ENCODE measurements at regions not wholly inside any gene's neighbourhood (a gene's known extent, or its start where the extent isn't known, plus 50 kb on each side); places are given as distances from the start of the nearest gene placed in this dataset.

DNA sequence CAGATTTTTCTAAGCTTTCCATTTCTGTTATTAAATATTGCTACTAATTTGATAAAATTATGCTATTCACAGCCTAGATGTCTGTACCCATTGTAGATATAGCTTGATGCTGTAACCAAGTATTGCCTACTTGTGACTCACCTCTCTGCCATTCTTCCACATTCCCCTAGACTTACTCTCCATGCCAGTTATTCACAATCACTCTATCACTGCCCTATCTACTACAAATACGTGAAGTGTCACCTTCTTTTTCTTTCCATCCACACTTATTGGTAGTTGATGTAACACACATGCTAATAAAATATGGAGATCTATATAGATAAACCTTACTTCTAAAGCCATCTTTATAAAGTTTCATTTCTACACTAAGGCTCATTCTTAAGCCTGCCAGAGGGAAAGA lies 179.4 kb upstream of the PACRGL start:
- Histone ChIP-seq H3K27me3 (no peaks in the 10 kb centered on the region), H3K9me3 (ENCODE audit: low read depth) (no peaks in the 10 kb centered on the region)

DNA sequence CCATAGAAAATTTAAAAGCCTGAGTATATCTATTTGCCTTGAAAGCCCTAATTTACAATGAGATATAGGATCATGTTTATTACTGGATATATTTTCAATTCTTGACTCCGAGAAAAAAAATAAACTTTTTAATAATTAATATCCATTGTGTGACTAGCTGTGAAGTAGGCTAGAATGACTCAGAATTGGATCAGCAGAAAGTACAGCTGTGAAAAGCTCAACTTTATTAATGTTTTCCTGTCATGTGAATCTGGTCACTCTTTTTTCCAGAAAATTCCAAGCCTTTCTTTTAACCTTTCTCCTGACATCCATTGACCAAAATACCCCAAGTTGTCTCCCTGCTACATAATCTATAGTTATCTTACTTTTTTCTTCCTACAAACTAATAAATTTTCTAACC lies 171.8 kb upstream of the PACRGL start:
- Histone ChIP-seq H3K27me3 (no peaks in the 10 kb centered on the region), H3K36me3 (peaks cover 69% of the 10 kb centered on the region), H3K4me1 (ENCODE audit: low read depth) (no peaks in the 10 kb centered on the region), H3K9me3 (ENCODE audit: low read depth) (no peaks in the 10 kb centered on the region), H3K4me3 (no peak overlapping the region), H3K27ac (no peak overlapping the region)
- TF ChIP-seq, protein P1, sequence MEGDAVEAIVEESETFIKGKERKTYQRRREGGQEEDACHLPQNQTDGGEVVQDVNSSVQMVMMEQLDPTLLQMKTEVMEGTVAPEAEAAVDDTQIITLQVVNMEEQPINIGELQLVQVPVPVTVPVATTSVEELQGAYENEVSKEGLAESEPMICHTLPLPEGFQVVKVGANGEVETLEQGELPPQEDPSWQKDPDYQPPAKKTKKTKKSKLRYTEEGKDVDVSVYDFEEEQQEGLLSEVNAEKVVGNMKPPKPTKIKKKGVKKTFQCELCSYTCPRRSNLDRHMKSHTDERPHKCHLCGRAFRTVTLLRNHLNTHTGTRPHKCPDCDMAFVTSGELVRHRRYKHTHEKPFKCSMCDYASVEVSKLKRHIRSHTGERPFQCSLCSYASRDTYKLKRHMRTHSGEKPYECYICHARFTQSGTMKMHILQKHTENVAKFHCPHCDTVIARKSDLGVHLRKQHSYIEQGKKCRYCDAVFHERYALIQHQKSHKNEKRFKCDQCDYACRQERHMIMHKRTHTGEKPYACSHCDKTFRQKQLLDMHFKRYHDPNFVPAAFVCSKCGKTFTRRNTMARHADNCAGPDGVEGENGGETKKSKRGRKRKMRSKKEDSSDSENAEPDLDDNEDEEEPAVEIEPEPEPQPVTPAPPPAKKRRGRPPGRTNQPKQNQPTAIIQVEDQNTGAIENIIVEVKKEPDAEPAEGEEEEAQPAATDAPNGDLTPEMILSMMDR (IDR thresholded peaks at IDR 0.05; ENCODE audit: low read depth, low read length): no peak
- no peak for DNase-seq (ENCODE audit: low read depth in 1 of 2, low spot score in 1 of 2)

More for the DNA sequence above, 179.4 kb upstream of the PACRGL start:
- peak overlapping the region; percentile 20 for H3K27ac ChIP-seq
- TF ChIP-seq, protein P1 (IDR thresholded peaks at IDR 0.05; ENCODE audit: low read depth, low read length): no peak
- peak in 1 of 2 donors; percentile 38 for DNase-seq (ENCODE audit: low read depth in 1 of 2, low spot score in 1 of 2)
- H3K4me1 ChIP-seq (ENCODE audit: low read depth): no peaks in the 10 kb centered on the region
- no peak overlapping the region for H3K4me3 ChIP-seq
- H3K36me3 ChIP-seq: peaks cover 34% of the 10 kb centered on the region

DNA sequence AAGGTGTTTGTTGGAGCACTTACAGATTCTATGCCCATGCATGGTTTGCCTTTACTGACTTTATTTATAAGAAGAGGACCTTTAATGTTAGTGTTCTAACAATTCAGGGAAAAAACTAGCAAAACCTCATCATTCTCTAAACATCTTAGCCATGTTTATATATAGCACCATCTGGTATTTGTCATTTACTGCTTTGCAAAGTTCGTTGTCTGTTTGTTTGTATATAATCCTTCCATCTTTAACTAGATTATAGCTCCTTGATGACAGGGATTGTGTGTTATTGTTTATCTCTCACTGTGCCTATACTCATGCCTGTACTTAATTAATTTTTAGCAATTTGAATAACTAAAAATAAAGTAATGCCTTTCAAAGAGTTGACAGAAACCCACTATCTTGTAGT lies 170.6 kb upstream of the PACRGL start:
- Histone ChIP-seq H3K4me3 (no peak overlapping the region), H3K4me1 (ENCODE audit: low read depth) (no peaks in the 10 kb centered on the region), H3K9me3 (ENCODE audit: low read depth) (no peaks in the 10 kb centered on the region), H3K36me3 (peaks cover 71% of the 10 kb centered on the region), H3K27ac (peak overlapping the region; percentile 18), H3K27me3 (no peaks in the 10 kb centered on the region)
- TF ChIP-seq, protein P1 (IDR thresholded peaks at IDR 0.05; ENCODE audit: low read depth, low read length): no peak
- DNase-seq (ENCODE audit: low read depth in 1 of 2, low spot score in 1 of 2): no peak

DNA sequence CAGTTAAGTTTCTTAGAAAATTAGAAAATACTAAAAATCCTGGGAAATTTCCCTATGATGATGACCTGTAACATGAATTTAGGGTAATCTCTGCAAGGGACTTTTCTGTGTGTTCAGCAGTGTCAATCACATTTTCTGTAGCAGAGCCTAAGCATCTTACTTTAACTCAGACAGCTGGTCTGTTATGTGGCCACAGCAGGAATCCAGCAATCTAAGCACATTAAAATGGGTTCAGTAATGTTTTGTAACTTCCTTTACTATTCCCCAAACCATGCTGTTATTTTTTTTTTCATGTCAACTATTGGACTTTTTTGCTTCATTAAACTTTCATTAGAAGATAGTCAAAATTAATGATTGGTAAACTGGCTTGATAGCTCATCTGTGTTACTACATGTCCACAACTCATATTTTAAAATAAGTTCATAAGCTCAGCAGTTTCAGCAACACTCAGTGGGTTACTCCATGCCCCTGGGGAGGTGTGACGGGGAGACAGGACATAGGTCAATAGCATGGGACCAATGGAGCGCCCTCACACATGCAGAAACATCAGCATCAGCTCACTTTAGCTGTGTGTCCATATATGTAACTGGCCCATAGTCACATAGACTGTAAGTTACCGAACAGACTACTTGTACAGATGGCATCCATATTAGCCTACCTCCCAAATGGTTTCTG lies 168.0 kb upstream of the PACRGL start:
- TF ChIP-seq, protein P1 (IDR thresholded peaks at IDR 0.05; ENCODE audit: low read depth, low read length): no peak
- Histone ChIP-seq H3K36me3 (peaks cover 67% of the 10 kb centered on the region), H3K4me3 (no peak overlapping the region), H3K27me3 (no peaks in the 10 kb centered on the region), H3K27ac (no peak overlapping the region), H3K4me1 (ENCODE audit: low read depth) (no peaks in the 10 kb centered on the region), H3K9me3 (ENCODE audit: low read depth) (no peaks in the 10 kb centered on the region)
- DNase-seq (ENCODE audit: low read depth in 1 of 2, low spot score in 1 of 2): no peak

DNA sequence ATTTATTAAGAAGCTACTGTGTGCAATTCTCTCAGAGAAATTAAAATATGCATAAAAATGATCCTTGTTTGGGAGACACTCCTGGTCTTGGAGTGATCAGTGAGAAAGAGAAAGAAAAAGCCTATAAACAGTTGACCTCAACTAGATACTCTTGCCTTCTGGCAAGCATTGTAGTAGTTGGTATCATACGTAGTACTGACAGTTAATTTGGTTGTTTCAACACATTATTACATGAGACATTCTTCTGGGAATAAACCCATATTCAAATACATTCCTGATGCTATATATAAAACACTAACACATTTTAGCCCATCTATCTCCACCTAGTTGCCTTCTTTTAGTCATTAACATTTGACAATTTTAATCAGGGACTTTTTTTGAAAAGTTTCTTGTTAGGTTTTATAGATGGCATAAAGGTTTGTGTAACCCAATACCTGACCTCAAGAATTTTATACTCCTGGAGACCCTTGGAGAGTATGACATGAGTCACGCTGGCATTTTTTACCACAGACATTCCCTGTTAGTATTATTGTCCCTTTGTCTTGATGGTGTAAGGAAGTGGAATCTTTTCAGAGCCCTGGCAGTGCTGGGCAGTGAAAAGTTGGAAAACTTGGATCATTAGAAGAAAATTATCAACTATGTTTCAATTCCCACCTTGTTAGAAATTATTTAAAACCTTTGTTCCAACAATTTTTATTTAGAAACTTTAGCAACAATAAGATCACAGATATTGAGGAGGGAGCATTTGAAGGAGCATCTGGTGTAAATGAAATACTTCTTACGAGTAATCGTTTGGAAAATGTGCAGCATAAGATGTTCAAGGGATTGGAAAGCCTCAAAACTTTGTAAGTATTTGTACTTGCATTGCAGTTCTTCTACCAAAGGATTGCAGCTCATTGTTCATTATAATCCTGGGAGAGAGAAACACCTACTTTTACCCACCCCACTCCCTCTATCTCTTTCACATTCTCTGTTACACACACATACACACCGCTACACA lies 167.1 kb upstream of the PACRGL start:
- no peaks in the 10 kb centered on the region for H3K9me3 ChIP-seq (ENCODE audit: low read depth)
- H3K4me1 ChIP-seq (ENCODE audit: low read depth): no peaks in the 10 kb centered on the region
- no peak for DNase-seq (ENCODE audit: low read depth in 1 of 2, low spot score in 1 of 2)
- H3K36me3 ChIP-seq: peaks cover 61% of the 10 kb centered on the region
- TF ChIP-seq, protein P1 (IDR thresholded peaks at IDR 0.05; ENCODE audit: low read depth, low read length): no peak
- no peak overlapping the region for H3K4me3 ChIP-seq
- no peak overlapping the region for H3K27ac ChIP-seq
- H3K27me3 ChIP-seq: no peaks in the 10 kb centered on the region
